Stimulated activated memory B cell treated with anti-CD40 and anti-IgM and Interleukin-4, amounts not matched to agents 10 μg/mL and 1 μg/mL and 100 μg/mL, for 72 hours (primary cell): ENCODE measurements at regions not wholly inside any gene's neighbourhood (a gene's known extent, or its start where the extent isn't known, plus 50 kb on each side); places are given as distances from the start of the nearest gene placed in this dataset.
A peak's percentile ranks its signal among the peaks of the same experiment; 100 is the strongest.

ENCODE experiments used
- ATAC-seq: fragments of 150-1000 bp; cut with Tn5 transposase; 2 replicates; pipeline ENCODE4 v1.10.0; 2021
- H3K27ac Mint-ChIP-seq: one replicate; pipeline ENCODE4 v1.8.0; 2022; ENCODE audit warnings: mild to moderate bottlenecking, mixed read lengths
- H3K27me3 Mint-ChIP-seq: one replicate; pipeline ENCODE4 v1.8.0; 2022; ENCODE audit warnings: mixed read lengths
- H3K36me3 Mint-ChIP-seq: one replicate; pipeline ENCODE4 v1.8.0; 2022; ENCODE audit warnings: mixed read lengths
- H3K4me1 Mint-ChIP-seq: one replicate; pipeline ENCODE4 v1.8.0; 2022; ENCODE audit warnings: mixed read lengths
- H3K4me3 Mint-ChIP-seq: one replicate; pipeline ENCODE4 v1.8.0; 2022; ENCODE audit warnings: mild to moderate bottlenecking, moderate library complexity, mixed read lengths
- H3K9me3 Mint-ChIP-seq: one replicate; pipeline ENCODE4 v1.8.0; 2022; ENCODE audit warnings: mixed read lengths

DNA sequence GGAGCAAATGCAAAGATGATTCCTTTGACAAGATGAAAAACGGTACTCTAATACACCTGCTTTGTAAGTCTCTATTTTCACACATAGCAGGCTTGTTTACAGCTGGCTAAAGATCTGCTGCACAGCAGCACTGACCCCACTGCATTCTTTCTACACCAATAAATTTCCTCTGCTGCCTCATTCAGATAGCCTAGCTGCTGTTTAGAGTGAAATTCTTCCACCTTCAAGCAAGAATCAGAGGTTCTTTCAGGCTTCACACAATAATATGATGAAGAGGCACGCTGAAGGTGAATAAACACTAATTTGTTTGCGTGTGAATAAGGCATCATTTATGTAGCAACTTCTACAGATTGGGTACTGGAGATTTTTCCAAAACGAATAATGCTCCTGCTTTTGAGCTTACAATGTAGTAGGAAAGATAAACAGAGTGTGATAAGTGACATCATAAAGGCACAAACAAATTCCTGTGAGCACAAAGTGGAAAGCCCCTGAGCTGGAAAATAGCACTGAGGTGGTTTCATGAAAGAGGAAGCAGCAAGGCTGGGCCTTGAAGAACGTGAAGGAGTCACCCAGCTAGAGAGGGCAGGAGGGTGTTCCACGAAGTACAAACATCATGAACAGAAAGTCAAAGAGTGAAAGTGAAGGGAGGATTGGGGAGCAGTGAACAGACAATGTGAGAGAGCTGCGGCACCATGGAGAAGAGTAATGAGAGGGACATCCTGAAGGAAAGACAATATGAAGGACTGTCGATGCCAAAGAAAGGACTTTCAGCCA, 543.4 kb downstream of the CD83 start:
- Mint-ChIP-seq H3K27me3 (no peaks in the 10 kb centered on the region), H3K36me3 (no peaks in the 10 kb centered on the region), H3K4me3 (no peak overlapping the region), H3K27ac (no peak overlapping the region), H3K4me1 (peaks cover 42% of the 10 kb centered on the region), H3K9me3 (no peaks in the 10 kb centered on the region)
- peak; percentile 86 for ATAC-seq

DNA sequence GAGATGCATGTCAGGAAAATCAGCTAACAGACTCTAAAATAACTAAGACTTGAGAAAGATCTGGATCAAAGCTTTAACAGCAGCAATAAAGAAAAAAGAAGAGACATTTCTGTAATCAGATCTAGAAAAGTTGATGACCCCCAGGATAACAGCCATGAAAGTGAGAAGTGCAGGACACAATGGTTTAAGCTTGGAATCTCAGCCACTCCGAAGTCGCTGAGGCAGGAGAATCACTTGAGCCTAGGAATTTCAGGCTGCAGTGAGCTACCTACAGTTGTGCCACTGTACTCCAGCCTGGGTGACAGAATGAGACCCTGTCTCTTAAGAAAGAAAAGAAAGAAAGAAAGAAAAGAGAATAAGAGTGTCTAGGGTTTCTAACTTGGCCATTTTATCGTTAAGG, 544.1 kb downstream of the CD83 start:
- Mint-ChIP-seq H3K36me3 (no peaks in the 10 kb centered on the region), H3K27me3 (no peaks in the 10 kb centered on the region), H3K9me3 (no peaks in the 10 kb centered on the region), H3K4me1 (peaks cover 41% of the 10 kb centered on the region), H3K4me3 (no peak overlapping the region), H3K27ac (no peak overlapping the region)
- no peak for ATAC-seq

DNA sequence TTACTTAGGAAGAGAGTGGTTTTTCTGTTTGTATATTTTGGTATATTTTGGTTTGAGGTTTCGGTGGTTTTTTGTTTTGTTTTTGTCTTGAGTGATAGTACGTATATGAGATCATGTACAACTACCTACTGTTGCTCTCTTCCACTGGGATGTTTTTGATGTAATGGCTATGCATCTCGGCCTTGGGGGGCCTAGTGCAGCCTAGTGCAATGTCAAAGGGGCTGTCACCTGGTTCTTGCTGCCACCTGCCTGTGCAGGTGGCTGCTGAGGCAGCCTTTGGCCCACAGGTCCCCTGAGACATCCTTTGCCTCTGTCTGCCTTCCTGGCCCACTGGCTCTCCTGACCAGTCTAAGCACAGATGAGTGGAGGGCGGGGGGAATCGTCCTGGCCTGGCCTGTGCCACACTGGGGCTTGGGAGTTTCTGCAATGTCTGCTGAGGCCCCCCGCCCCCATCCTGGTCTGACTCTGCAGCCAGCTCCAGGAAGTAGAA, 546.6 kb downstream of the CD83 start:
- peak overlapping the region; percentile 87 for H3K27ac Mint-ChIP-seq
- H3K4me3 Mint-ChIP-seq, result peak overlapping the region; percentile 42
- no peaks in the 10 kb centered on the region for H3K27me3 Mint-ChIP-seq
- no peaks in the 10 kb centered on the region for H3K36me3 Mint-ChIP-seq
- H3K4me1 Mint-ChIP-seq, result peaks cover 30% of the 10 kb centered on the region
- peak; percentile 86 for ATAC-seq
- H3K9me3 Mint-ChIP-seq, result no peaks in the 10 kb centered on the region

DNA sequence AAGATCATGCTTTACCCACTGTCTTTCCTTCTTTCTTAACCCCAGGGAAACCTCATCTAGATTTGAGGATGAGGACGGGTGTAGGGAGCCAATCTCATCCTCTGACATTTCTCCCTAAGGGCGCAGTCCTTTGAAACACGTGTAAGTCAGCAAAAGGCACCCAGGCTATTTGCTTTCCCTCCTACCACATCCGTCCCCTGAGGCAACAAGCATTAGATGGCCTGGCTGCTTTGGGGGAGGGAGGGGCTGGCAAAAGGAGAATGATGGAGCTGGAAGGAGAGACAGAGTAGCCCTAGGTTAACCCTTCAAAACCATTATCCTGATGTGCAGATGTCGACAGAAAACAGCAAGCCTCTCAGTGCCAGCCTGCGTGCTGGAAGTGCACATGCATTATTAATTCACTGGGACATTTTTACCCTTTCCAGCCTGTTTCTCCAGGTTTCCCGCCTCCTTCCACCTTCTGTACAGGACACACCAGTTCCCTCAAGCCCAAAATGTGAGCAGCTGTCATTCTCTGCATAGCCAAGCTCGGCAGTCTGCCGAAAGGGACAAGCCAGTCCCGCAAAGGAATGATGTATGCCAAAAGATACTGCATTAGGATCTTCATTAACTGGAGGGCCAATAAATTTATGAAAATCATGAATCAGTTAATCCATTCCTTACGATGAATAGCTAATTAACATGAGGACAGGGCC, 547.2 kb downstream of the CD83 start:
- peaks cover 30% of the 10 kb centered on the region for H3K4me1 Mint-ChIP-seq
- no peaks in the 10 kb centered on the region for H3K36me3 Mint-ChIP-seq
- H3K4me3 Mint-ChIP-seq, result peak overlapping the region; percentile 42
- H3K9me3 Mint-ChIP-seq, result no peaks in the 10 kb centered on the region
- no peaks in the 10 kb centered on the region for H3K27me3 Mint-ChIP-seq
- H3K27ac Mint-ChIP-seq, result peak overlapping the region; percentile 87
- ATAC-seq, result peak; percentile 1

DNA sequence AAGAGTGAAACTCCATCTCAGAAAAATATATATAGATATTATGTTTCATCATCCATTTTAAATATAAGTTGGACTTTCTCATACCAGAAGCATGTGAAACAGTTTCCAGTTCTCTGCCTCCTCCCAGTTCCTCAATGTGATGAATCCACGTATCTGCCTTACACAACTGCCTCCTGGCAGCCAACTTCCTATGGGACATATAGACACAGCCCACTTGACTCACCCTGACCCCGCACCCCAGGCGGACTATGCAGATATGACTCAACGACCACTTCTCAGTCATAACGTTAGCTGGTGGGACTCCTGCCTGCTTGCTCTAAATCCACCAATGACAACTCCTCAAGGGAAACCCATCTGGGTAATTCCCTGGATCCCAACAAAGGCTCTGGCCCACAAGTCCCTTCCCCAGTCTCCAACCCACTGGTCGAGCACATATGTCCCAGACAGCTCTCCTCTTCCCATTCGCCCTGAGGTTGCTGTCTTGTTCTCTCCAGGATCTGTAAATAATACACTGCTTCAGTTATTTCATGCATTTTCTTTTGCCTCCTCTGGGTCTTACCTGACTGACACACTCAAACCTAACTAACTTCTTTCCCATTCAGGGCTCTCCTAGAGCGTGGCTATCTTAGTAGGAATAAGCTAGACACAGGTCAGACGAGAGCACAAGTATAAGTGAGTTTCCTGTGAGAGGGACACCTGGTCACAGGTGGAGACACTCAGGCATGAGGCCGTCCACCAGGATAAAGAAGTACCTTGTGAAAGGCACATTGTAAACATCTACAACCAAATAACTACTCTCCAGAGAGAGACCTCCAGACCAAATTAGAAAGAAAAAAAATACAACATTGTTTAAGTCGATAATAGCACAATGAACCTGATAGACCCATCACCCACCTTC, 548.5 kb downstream of the CD83 start:
- no peaks in the 10 kb centered on the region for H3K36me3 Mint-ChIP-seq
- peak; percentile 59 for ATAC-seq
- H3K27me3 Mint-ChIP-seq, result no peaks in the 10 kb centered on the region
- no peaks in the 10 kb centered on the region for H3K9me3 Mint-ChIP-seq
- peak overlapping the region; percentile 87 for H3K27ac Mint-ChIP-seq
- peaks cover 36% of the 10 kb centered on the region for H3K4me1 Mint-ChIP-seq
- H3K4me3 Mint-ChIP-seq, result no peak overlapping the region

DNA sequence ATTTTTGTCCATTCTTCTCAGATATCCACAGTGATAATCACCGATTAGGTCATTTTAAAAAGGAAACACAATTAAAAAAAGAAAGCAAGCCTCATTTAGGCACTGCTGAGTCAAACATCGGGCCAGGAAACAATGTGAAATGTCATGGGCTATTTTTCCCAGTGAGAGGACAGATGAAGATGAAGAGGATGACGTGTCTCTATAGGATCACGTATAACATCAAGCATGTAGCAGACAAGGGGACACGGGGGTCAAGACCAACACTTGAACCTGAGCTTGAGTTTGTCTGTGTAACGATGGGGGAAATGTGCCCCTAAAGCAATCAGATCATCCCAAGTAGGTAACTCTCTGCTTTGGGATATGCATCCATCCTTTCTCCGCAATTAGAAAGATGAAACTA, 553.2 kb downstream of the CD83 start:
- Mint-ChIP-seq H3K27ac (peak overlapping the region; percentile 29), H3K36me3 (no peaks in the 10 kb centered on the region), H3K27me3 (no peaks in the 10 kb centered on the region), H3K4me1 (peaks cover 23% of the 10 kb centered on the region), H3K9me3 (no peaks in the 10 kb centered on the region), H3K4me3 (no peak overlapping the region)
- ATAC-seq, result no peak

DNA sequence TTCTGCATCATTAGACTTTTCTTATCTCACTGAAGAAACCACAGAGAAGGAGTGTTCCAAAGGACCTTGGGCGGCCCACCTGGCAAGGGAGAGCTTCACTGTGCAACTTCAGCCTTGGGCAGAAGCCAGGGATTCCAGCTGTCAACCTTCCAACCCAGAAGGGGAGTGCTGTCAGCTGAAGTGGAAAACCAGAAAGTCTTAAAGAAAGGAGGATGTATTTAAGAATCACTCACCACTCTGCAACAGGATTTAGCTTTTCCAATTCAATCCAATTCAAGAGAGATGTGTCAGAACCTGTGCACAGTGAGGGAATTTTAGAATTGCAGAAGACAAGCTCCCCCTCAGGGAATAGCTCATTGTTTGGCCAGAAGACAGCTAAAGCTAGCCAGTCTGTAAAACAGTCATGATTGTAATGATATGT, 553.7 kb downstream of the CD83 start:
- no peak for ATAC-seq
- Mint-ChIP-seq H3K36me3 (no peaks in the 10 kb centered on the region), H3K27ac (peak overlapping the region; percentile 29), H3K27me3 (no peaks in the 10 kb centered on the region), H3K9me3 (no peaks in the 10 kb centered on the region), H3K4me1 (peaks cover 18% of the 10 kb centered on the region), H3K4me3 (no peak overlapping the region)

DNA sequence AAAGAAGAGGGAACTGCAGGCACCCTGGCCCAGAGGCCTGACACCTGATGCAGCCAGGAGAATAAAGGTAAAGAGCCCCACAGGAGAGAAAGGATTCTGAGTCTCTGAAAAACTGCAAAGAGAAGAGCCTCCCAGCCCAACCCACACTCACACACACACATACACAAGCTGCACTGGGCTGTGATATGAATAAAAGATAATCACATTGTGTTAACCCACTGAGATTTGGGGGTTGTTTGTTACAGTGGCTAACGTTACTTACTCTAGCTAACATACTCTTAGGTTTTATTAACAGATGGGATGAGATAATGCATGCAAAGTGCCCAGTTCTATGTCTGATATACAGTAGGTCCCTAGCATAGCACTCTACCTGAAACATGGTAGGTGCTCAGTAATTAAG, 554.4 kb downstream of the CD83 start:
- H3K27me3 Mint-ChIP-seq, result no peaks in the 10 kb centered on the region
- peaks cover 15% of the 10 kb centered on the region for H3K4me1 Mint-ChIP-seq

DNA sequence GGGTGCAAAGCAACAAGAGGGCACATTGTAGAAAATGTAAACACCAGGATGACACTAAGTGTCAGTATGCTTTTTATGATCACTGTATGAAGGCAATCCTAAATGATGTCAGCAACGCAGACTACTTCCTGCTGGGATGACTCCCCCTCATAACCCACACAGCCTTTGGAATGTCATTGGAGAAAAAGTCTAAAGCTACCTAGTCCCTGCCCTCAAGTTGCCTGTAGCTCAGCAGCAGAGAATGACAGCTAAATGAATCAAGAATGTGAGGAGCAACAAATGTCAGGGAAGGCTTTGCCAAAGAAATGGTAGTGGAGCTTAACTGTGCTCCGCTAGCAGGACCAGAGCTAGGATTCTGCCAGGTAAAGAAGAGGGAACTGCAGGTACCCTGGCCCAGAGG, 555.6 kb downstream of the CD83 start:
- H3K36me3 Mint-ChIP-seq, result no peaks in the 10 kb centered on the region
- no peaks in the 10 kb centered on the region for H3K9me3 Mint-ChIP-seq
- no peaks in the 10 kb centered on the region for H3K27me3 Mint-ChIP-seq
- H3K4me1 Mint-ChIP-seq, result peaks cover 15% of the 10 kb centered on the region
- peak overlapping the region; percentile 30 for H3K27ac Mint-ChIP-seq
- H3K4me3 Mint-ChIP-seq, result no peak overlapping the region
- ATAC-seq, result no peak

More for the DNA sequence above, 554.4 kb downstream of the CD83 start:
- Mint-ChIP-seq H3K9me3 (no peaks in the 10 kb centered on the region), H3K4me3 (no peak overlapping the region), H3K36me3 (no peaks in the 10 kb centered on the region), H3K27ac (peak overlapping the region; percentile 29)
- no peak for ATAC-seq

DNA sequence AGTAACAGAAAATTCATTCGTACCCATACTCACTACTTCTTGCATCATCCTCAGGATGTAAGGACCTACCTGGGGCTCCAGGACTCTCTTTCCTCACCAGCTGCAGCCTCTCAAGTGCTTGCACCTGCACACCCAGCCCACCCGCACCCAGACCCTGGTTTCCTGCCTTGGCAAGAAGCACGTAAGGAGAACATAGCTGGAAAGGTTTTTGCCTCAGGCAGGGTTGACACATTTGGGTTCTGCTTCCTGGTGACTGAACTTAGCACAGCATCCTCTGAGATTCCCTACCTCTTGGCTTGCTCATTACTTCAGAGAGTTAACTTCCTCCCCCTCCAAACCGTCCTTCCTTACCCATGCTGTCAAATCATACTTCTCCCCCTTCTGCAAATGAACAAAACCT, 556.9 kb downstream of the CD83 start:
- ATAC-seq, result no peak

DNA sequence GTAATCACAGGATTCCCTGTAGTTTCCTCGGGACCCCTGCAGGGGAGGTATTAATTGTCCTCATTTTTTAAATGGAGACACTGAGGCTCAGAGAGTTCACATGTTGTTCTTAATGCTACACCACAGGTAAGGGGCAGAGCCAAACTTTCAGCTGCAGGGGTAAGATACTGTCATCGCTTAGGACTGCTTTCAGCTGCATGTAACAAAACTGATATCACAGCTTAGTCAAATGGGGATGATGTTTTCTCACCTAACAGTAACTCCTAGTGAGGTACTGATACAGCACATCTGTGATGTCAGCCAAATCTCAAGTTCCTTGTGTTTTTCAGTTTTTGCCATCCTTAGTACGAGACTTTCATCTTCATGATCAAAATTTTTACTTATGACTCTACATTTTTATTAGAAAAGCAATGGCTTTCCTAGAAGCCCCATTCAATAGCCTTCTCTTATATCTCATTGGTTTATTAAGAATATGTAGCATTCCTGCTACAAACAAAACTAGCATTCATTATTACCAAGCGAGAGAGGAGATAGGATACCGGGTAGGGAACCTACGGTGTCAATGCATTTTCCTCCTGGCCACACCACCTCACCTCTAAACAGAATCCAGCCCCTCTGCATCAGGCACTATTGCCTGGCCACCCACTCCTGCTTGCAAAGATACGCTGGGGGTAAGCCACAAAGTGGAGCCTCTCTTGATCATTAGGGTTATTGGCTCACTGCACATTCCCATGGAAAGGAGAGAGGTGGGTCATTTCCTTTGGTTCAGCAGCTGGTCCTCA, 557.5 kb downstream of the CD83 start:
- Mint-ChIP-seq H3K4me3 (no peak overlapping the region), H3K4me1 (peaks cover 15% of the 10 kb centered on the region), H3K27me3 (no peaks in the 10 kb centered on the region), H3K27ac (peak overlapping the region; percentile 30), H3K9me3 (no peaks in the 10 kb centered on the region), H3K36me3 (no peaks in the 10 kb centered on the region)
- no peak for ATAC-seq

More for the DNA sequence above, 556.9 kb downstream of the CD83 start:
- Mint-ChIP-seq H3K27me3 (no peaks in the 10 kb centered on the region), H3K36me3 (no peaks in the 10 kb centered on the region), H3K4me3 (no peak overlapping the region), H3K27ac (peak overlapping the region; percentile 30), H3K4me1 (peaks cover 15% of the 10 kb centered on the region), H3K9me3 (no peaks in the 10 kb centered on the region)

DNA sequence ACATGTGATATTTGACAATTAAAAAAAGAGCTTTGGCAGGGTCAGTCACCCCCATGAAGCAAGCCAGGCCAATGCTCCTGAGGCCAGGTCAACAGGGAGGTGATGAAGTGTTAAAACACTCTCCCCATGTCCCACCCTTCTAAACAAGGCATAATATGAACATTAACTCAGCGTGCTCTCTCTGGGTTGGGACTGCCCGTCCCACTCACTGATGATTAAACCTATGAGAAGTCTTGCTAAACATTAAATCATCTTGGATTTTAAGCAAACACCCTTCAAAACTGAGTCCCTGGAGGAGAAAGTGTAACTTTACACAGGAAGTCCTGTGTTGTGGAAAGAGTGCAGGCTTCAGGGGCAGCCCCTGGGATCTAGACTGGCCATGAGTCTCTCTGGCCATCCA, 558.5 kb downstream of the CD83 start:
- H3K9me3 Mint-ChIP-seq, result no peaks in the 10 kb centered on the region
- peaks cover 10% of the 10 kb centered on the region for H3K4me1 Mint-ChIP-seq
- no peak for ATAC-seq
- H3K36me3 Mint-ChIP-seq, result no peaks in the 10 kb centered on the region
- H3K4me3 Mint-ChIP-seq, result no peak overlapping the region
- H3K27ac Mint-ChIP-seq, result no peak overlapping the region
- no peaks in the 10 kb centered on the region for H3K27me3 Mint-ChIP-seq

DNA sequence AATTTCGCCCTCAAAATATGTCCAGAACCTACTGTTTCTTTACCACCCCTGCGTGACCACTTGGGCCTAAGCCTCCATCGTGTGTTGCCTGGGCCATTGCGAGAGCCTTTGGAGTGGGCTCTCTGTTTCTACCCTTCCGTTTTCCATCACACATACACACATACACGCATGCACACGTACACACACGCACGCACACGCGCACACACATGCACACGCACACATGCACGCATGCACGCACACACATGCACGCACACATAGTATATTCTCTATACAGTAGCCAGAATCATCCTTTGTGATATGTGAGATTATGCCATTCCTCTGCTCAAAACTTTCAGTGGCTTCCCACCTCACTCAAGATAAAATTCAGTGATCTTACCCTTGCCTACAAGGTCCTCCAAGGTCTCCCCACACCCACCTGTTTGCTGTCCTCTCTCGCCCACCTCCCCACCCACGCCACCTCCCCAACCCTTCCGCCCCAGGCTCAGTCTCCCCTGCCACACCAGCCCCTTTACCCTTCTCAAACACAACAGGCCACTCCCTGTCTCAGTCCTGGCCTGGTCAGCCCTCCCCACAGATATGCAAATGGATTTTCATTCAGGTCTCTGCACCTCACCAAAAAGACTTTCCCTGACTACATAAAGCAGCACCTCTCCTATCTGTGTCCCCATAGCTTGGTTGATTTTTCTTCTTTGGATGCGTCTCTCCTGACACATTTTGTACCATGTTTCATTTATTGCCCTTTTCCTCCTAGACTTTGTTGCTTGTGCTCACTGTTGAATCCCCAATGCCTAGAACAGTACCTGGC, 559.6 kb downstream of the CD83 start:
- H3K27ac Mint-ChIP-seq, result peak overlapping the region; percentile 11
- H3K4me3 Mint-ChIP-seq, result no peak overlapping the region
- H3K4me1 Mint-ChIP-seq, result peaks cover 4% of the 10 kb centered on the region
- H3K27me3 Mint-ChIP-seq, result no peaks in the 10 kb centered on the region
- no peaks in the 10 kb centered on the region for H3K36me3 Mint-ChIP-seq
- no peak for ATAC-seq
- H3K9me3 Mint-ChIP-seq, result no peaks in the 10 kb centered on the region
